Endothelial cell of hepatic sinusoid (primary cell): ENCODE measurements at regions not wholly inside any gene's neighbourhood (a gene's known extent, or its start where the extent isn't known, plus 50 kb on each side); places are given as distances from the start of the nearest gene placed in this dataset.

ENCODE experiments used
- in situ Hi-C: cut with HindIII; loops from 2 replicates; pipeline ENCODE4 v1.10.0; 2017; ENCODE audit warnings: low sequenced_read_pairs

DNA sequence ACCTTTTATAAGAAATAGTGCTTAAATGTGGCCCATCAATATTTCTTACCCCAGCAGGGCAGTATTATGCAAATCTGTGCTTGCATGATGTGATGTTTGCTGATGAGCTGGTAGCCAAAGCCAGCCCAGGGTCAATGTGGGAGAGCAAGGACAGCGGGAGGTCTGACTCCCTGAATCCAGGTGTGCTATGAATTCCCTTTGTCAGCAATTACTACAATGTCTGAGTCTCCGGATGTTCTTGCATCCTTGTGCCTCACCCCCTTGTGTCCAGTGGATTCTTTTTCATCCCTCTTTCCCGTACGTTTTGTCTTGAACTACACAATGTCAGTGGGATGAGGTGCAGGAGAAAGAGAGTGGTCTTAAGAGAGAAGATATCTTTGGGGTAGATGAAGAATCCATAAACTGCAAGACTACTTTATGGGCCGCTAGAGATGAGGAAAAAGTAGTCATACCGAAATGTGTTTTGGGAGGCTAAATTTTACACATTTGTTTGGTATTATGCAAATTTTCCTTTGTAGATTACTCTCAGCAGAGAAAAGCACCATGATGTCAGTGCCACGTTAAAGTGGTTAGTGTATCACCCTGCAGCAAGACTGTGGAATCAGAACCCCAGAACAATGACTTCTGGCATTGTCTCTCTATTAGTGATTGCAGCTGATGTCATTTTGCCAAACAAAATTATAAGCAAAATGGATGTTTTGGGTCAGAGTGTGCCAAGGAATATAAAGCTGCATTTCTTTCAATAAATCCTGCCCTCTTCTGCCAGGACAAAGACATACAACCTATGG, 53.5 kb upstream of the TSHZ3 start:
- in situ Hi-C loops = no loop called here

DNA sequence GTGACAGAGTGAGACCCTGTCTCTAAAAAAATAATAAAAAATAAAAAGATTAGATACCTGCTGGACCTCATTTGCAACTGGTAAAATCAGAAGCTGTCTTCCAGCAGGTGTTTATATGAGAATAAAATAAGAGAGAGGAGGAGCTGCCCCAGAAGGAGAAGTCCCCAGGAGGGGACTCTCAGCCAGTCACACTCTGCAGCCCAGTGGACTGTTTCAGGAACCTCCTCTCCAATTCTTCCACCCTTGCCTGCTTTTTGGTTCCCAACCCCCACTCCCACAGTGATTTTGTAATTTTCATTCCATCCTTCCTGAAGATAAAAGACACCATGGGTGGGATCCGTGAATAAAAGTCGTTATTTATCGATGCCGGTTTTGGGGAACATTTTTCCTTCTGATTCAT, 56.9 kb upstream of the TSHZ3 start:
- in situ Hi-C loops = no loop called here

DNA sequence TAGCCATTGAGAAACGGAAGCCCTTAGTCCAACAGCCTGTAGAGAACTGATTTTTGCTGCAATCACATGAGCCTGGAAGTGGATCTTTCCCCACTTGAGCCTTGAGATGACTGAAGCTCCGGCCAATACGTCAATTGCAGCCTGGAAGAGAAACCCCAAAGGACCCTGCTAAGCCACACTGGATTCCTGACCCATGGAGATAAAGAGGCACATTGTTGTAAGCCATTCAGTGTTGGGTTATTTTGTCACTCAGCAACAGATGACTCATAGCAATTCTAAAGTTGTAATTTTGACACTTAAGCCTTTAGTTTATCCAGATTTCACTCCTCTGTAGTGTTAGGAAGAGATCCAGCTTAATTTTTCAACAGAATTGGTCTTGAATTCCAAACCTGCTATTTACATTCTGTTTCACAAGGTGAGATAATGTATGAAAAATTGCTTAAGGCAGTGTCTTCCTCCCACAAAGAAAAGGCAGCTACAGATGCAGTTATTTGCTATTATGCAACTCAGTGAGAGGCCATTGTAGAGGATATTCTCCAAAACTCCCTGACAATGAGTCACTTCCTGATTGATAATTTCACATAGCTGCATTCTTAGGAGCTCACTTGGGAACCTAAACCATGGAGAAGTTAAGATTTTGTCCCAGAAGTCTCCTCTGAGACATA, 59.4 kb upstream of the TSHZ3 start:
- in situ Hi-C loops = no loop called here

DNA sequence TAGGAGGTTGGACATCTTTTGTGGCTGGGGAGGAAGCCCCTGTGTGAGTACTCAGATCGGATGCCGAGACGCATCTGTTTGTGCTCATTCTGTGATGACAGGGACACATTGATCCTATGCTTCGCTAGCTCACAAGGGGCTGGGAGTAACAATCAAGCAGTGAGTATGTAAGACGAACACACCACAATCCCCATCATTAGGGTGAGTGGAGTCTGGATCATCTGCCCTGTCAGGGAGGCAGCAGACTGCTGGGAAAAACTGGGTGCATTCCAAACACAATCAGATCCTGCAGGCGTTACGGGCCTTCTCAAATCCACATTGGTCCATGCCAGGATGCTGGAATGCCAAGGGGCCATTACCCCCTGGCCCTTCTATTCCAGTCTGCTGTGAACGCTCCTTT, 64.1 kb upstream of the TSHZ3 start:
- in situ Hi-C loops = loop anchor here (5.0 kb wide), 1 partner anchor 51 kb away; no protein-coding TSS in a partner anchor

DNA sequence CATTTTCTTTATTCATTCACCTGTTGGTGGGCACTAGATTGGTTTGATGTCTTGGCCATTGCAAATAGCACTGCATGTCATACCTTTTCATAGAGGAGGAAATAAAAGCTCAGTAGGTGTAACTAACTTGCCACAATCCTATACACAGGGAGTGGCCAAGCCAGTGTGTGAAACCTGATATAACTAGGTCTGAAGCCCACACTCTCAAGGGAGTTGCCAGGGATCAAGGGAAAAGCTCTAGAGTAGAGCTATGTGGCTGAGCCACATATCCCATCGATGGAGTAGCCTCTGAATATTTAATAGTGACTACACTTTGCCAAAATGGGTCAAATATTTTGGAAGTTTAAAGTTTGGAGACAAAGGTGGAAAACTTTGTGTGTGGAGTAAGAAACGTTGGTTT, 66.1 kb upstream of the TSHZ3 start:
- in situ Hi-C loops = no loop called here

DNA sequence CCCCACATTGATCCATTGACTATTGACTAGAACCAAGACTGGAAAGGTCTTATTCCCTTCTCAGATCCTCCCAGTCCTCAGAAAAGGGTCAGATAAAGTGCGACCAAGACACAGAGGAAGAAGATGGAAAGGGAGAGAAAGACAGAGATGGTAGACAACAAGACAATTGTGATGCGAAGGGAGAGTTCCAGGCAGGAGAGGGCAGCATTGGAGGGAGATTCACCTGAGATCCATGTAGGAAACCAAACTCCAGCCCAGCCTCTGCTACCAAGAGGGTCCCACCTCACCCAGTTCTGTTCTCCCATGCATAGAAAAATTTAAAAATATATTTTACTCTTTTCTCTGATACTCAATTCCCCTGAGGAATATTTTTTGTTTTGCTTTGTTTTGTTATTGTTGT, 67.3 kb upstream of the TSHZ3 start:
- in situ Hi-C loops = no loop called here

DNA sequence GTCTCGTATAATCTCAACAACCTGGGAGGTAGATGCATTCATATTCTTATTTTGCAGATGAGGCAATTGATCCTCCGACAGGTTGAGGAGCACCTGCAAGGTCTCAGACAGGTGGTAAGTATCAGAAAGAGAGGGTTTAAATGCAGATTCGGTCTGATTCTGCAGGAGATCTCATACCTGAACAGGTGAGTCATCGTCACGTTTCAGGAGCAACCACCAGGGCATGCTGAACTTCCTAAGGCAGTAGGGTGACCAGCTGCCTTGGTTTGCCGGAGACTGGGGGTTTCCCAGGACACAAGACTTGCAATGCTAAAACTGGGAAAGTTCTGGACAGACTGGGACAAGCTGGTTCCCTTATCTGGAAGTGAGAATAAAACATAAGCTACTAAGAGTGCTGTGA, 68.8 kb upstream of the TSHZ3 start:
- in situ Hi-C loops = no loop called here

DNA sequence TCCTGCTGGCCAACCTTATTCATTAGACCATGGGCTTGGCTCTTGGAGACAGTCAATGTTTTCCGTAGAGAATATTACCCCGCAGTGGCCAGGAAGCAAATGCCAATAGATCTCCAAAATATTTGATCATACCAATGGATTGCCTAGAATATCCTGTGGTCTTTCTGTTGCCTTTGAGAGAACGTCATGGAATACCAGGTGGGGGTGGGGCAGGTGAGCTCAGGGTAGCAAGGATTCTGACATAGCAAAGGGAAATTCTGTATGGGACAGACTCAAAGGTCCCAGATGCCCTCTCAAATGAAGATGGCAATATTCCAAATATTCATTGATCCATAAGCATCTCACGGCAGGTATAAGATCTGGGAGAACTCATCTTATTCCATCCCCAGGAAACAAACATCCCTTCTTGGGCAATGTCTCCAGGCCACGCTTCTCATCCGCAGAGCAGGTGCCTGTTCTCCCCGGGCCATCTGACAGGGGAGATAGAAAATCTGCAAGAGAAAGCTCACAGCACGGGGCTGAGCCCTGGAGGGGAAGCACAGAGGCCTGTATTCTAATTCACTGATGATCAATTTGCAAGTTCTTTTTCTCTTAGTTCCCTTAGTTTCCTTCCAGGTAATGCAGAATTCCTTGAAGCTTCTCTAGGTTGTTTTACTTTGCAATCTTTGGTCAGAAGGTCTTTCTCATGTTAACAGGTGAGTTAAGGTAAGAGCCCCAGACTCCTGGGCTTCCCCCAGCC, 69.6 kb upstream of the TSHZ3 start:
- in situ Hi-C loops = no loop called here

DNA sequence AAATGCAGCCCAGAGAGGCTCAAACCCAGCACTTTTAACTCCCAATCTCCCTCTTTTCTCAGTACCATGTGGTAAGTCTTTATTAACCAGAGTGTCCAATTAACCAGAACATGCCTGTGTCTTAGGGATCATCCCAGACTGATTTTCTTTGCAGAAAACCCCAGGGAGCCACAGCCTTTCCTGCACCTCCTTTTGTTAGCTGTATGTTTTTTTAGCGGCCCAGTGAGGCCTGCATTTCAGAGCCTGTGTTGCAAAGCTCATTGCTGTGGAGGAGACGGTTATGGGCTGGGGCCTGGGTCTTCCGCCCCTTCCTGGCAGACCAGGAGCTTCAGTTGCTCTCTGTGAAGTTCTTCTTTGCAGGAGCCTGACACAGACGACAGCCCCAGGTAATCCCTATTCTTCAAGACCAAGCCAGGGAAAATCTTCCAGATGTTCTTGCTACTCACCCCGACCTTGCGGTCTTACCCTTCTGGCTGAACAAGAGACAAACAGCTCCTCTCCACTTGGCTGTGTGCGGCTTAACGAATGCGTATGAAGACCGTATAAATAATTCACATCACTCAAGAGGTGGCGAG, 70.7 kb upstream of the TSHZ3 start:
- in situ Hi-C loops = no loop called here

DNA sequence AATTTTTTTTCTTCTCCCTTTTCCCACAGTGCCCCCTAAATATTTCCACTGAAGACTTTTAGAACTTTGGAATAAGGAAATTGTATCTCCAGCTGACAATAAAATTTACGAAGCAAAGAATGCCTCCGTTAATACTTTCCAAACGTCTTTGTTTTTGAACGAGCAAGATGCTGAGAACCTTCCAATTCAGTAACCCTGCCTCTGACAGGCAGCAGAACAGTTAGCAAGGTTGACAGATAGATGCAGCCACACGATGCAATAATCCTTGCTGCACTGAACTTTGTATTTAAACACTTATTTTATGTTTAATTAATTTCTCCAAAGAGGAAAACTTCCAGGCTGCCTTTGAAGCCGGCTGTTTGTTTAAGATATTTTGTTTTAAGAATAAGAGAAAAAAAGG, 71.8 kb upstream of the TSHZ3 start:
- in situ Hi-C loops = no loop called here

DNA sequence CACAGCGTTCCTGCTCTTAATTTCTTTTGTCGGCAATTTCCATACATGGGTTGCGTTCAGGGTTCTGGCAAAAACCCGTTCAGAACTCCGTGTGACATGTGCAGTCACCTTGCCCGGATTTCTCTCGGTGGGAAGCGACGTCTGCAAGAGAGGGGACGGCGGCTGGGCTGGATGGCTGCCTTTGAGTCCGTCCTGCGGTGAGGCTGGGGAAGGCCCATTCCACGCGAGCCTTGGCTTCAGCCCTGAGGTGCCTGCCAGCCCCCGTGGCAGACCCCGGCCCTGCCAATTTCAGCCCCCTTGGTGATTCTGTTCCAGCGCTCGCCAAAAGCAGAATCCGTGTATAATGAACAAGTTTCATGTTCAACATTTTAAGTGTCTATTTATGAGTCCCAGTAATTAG, 72.6 kb upstream of the TSHZ3 start:
- in situ Hi-C loops = no loop called here

DNA sequence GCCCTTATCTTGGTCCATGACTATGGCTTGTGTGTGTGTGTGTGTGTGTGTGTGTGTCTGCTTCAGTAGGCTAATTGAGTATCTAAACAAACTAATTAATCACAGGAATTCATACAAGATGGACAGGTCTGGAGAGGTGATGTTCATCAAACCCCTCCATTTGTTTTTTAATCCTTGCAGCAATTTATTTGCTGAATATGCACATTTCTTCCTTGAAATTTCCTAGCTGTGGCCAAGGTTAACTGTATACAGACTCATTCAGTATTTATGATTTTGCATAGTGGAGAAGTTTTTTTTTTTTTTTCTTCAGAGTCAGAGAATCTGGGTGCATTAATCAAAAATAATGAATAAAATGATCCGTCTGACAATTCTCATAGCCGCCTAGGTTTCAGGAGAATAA, 74.7 kb upstream of the TSHZ3 start:
- in situ Hi-C loops = no loop called here

DNA sequence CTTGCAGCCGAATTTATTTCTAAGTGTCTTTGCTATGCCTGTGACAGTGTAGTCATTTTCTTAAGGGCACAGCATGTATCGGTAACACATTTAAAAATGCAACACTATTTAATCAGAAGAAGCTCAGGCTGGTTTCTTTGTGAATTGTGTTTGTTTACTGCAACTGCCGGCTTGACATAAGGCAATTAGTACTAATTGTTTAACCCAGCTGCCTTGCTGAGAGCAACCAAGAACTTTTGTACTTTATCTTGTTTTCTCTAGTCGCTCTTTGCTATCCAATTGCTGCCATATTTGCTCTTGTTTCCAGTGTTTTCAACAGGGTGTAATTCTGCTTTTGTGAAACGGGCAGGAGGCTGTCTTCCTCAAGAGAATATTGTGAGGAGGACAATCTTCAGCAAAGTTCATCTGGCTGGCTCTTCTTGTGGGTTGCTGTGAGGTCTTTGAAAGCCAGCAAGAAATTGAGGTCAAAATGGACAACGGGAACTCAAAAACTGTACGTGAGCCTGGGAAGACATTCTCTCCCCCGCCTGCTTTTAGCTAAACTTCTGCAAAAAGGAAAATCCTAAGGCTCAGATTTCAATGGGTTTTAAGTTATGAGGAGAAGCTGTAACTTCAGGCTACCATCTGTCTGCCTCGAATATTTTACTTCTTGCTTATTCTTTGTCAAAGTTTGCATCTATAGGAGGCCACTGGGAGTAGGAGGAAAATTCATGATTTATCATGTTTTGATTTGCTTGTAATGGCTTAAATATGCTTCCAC, 75.8 kb upstream of the TSHZ3 start:
- in situ Hi-C loops = no loop called here

DNA sequence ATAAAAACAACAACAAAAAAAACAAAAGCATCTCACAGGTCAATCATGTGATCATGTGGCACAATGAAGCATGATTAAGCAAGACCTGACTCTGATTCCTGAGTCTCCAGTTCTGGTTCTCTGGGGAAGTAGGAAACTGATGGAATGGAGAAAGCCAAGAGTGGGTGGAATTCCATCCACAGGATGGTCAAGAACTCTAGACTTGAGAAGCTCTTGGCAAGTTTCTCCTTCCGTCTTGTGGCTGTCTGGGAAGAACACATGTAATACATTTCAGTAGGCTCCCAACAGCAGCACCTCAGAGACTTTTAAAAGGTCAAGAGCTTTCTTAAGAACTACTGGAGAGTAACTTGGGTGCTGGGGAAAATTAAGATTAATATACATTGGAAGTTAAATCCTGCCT, 78.6 kb upstream of the TSHZ3 start:
- in situ Hi-C loops = no loop called here

DNA sequence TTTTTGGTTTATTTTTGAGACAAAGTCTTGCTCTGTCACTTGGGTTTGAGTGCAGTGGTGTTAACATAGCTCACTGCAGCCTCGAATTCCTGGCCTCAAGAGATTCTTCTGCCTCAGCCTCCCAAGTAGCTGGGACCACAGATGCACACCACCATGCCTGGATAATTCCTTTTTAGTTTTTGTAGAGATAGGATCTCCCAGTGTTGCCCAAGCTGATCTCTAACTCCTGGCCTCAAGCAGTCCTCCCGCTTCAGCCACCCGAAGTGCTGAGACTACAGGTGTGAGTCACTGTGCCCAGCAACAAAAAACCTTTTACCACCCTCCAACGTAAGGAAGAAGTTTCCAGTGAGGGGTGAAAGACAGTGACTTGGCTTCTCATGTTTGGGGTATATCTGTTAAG, 81.1 kb upstream of the TSHZ3 start:
- in situ Hi-C loops = no loop called here

DNA sequence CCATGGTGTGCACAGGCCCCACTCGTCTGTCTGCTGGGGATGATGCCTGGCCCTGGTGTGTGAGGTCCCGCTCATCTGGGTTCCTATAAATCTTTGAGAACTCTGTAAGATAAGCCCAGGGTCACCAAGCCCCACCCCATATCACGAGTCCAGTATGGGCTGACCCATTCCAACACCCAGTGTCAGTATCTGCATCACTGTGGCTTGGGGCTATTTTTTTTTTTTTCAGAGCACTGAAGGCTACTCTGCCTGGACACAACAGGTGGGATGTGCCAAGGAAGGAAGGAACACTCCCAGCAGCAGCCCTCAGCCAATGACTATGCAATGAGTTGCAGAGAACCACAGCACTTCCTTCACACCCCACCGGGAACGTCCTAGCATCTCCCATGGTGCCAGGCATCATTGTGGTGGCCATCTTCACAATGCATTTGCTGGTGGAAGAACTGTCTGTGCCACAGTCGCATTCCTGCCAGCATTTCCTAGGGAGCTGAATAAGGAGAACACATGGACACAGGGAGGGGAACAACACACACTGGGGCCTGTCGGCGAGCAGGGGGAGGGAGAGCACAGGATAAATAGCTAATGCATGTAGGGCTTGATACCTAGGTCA, 83.1 kb upstream of the TSHZ3 start:
- in situ Hi-C loops = no loop called here

DNA sequence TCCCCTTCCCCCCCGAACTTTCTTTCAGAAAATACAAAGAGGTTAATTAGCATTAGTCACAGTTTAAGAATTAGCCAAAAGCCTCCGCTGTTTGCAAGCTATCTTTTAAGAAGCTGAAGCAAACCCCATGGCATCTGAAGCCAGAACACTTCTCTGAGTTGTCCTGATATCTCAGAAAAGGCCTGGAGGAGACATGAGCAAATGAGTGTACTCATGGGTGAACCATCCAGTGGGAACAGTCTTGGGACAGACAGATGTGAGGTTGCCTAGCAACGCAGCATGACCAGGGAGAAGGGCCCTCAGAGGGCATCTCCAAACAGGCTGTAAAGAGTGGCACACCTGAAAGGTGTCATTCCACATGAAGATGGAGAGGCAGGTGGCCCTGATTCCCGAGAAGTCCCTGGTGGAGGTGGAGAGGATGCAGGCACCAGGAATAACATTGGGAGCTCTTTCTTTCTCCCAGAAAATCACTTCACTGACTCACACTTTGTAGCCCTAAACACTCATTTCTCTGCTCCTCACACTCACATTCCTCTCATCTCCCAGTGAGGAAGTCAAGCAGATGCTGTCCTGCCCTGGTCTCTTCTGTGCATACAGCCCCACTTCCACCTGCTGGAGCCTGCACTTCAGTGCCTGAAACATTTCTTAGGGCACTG, 87.0 kb upstream of the TSHZ3 start:
- in situ Hi-C loops = no loop called here

DNA sequence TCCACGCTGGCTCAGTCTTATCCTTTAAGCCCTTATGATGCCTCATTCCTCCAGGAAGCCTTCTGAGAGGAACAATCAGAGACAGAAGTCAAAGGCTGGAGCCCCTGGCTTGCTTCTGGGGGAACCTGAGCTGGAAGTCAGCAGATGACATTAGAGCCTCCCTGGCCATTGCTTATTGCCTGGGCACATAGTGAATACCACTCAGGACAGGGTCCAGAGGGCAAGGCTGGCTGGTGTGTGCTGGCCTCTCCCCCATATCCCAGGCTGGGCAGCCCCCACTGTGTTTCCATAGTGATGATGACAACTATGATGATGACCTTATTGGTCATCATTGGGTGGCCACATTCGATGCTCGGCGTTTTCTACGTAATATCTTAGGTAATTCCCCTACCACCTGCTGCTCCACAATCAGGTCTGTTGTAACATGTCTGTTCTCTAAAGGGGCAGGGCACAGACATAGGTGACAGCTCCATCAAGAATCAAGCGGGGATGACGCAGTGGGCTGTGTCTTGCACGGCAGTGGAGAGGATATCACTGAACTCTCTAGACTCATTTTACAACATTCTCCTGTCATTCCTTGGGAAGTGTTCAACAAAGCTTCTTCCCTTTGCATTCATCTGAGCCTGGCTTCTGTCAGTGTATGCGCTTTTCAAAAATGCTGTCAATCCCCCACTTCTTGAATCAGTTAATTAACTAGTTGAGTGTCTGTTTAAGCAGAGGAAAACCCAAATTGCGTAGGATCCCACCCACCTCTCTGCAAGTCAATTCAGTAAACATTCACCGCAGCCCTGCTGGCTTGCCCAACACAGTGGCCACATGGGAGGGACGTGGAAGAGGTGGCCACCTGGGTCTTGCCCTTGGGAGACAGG, 89.4 kb upstream of the TSHZ3 start:
- in situ Hi-C loops = no loop called here

DNA sequence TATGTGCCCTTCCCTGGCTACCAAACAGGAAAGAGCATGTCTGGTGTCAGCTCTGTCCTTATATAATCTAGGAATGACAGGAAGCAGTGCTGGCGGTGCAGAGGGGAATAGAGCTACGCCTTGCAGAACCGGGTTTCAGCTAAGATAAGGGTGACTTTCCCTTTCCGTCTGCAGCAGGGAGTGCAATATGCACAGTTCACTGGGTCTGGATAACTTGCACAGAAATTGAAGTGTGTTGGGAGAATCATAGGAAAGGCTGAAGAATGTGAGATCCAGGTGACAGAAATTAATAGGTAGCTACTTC, 90.0 kb upstream of the TSHZ3 start:
- in situ Hi-C loops = no loop called here
